IPS DF 19.7 (cell line): ENCODE measurements at regions not wholly inside any gene's neighbourhood (a gene's known extent, or its start where the extent isn't known, plus 50 kb on each side); places are given as distances from the start of the nearest gene placed in this dataset.
"Not testable (repeated sequence)": the region's sequence is repeated elsewhere in the genome, so short reads cannot be mapped to it uniquely, and the experiment has no call there.

Experiments
- DNase-seq: peaks from one replicate; pipeline ENCODE4 v3.0.0-alpha.2; 2013; ENCODE audit warnings: low read depth, low spot score

DNA sequence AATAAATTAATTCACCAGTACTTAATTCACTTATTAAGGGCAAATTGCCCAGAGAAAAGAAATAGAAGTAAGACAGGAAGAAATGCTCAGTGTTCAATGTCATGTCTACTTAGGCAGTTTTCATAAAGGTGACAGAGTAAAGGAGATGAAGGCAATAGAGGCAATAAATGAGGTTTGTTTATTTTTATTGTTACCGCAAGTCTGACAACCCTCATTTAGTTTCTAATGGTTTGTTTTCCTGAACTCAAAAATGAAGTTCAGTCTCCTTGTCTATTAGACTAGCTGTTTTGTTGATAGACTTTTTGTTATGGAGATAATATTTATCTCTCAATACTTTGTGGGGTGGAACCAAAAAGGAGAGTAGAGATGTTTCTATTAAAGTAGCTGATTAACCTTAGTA, 258.3 kb downstream of the C3orf38 start:
- no peak for DNase-seq

DNA sequence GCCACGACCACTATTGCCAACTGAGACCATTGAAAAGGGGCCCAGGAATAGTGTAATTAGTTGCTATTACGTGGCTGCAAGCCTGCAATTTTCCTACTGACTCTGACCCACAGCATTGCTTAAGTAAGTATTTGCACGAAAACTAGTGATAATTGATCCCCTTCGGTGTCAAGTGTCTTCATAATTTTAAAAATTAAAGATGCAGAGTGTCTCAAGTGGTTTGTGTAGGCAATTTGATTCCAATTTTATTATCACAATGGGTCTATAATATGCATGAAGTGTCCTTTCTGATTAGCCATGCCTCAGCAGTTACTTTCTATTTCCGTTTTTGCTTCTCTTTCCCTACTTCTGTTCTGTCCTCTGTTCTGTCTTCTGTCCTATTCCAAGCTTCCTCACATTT, 259.2 kb downstream of the C3orf38 start:
- DNase-seq, result no peak

DNA sequence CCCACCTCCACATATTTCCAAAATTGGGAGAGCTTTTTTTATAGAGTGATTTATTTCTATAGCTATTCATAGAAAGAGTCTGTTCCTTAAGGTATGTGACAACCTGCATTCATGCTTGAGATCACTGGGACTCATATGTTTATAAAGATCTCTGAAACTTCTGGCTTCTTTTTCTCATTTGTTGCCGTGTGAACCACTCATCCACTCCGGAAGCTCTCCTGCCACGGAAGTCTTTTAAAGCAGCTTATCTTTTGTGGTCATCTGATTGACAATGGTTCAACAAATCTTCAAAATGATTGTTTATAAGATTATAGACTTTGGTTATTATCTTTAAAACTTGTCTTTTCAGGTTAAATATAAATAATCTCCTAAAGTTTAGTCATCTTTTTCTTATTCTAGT, 260.5 kb downstream of the C3orf38 start:
- no peak for DNase-seq

DNA sequence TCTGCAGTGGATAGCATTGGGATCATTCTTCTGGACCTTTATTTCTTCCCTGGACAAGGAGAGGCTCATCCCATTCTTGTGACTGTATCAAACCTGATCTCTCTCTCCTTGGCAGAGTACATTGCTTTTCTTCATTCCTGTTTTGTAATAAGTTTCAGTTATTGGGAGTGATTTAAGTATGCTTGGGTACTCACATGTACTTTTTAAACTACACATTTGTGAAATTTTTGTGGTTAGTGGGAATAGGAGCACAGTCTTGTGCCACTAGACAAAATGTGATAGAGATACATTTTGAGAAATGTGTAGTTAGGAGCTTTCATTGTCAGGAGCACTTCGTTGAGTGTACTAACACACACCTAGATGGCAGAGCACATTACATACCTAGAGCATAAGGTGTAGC, 262.6 kb downstream of the C3orf38 start:
- no peak for DNase-seq

DNA sequence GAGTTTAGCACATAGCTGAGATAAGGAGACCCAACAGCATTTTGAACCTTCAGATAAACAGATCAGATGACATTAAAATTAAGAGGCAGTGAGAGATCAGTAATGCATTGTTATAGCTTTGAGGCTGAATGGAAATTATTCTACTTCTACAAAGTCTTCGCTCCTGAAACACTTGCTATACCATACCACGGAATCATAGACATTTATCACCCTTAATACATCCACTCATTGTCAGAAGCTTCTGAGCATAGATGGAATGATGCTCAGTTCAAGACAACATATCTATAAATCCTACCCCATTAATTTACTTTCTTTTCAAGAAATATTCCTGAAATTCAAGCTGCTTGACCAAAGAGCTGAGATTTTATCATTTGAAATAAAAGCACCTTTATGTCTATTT, 266.7 kb downstream of the C3orf38 start:
- no peak for DNase-seq

DNA sequence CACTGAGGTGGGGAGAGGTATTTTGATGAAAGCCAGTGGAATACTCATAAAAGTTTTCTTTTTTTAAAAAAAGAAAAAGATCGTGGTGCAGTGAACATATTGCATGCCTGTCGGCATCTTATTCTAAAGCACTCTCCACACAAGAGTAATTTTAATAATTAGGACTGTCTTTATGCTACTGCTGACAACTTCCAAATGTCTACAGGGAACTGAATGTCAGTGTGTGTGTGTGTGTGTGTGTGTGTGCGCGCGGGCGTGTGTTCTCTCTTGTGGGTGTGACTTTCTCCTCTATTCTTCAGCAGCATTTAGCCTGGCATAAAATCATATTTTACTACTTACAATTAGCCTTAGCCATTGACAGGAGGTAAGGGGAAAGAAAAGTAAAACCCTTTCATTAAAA, 268.5 kb downstream of the C3orf38 start:
- DNase-seq, result no peak

DNA sequence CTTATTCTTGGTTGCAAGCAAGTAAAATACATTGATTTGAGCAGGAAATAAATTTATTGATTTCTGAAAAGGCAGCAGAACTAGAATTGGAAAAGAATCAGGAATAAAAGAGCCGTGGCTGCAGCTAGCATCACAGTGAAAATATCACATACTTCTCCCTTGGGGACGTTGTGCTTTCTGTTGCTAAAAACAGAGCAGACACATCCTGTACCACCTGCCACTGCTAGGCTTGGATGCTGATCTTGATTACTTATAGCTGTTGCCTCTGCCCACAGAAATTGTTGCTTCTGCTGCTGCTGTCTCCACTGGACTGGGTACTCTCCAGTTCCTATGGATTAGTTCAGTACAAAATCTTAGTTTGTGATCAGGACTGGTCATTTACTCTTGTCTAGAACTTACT, 283.8 kb downstream of the C3orf38 start:
- DNase-seq, result no peak

DNA sequence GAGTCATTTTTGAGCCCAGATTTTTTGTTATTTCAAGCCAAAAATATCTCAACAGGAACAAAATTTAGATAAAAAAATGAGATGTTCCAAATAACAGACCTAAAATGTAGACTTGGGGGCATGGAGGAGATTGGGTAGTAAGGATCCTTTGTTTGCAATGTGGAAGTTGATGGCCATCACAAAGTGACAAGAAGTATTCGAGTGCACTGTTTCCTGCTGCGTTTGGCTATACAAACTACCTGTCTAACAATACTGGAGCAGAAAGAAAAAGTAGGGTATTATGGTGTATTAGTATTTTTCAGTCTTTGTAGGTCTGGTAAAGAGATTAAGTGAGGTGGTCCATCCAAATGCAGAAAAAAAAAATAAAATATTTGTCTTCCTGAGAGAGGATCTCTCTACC, 284.2 kb downstream of the C3orf38 start:
- no peak for DNase-seq

DNA sequence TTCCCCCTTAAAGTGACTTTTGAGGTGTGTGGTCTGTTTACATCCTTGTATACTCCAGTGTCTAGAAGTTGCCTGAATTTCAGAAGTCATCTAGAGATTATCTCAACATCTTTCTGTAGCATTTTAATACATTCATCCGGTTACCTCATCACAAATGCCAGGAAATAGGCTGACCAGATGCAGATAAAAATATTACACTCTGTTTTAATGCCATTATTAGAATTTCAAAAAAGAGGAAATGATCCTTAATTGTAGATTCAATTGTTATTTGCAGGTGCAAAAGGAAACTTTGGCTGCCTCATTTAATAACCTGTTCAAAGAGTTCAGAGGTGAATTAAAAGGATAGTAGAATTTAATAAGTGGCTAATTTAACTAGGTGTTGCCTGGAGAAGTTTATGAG, 290.9 kb downstream of the C3orf38 start:
- DNase-seq, result no peak

DNA sequence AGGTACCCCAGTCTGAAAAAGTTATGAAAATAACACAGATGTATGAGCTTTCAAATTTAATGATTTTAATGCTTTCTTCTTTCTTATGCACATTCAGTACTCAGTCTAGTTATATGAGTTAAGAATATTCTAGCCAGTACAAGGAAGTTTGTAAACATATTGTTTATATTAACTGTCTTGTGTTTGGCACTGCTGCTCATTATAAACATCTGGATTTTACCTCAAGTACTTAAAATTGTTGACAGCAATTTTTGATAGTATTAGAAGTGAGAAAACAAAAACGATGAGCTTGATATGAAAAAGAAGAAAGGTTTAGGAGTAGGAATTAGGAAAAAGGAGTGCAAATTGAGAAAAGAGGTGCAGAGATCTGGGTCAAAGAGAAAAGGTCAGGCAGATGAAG, 293.3 kb downstream of the C3orf38 start:
- DNase-seq, result no peak

DNA sequence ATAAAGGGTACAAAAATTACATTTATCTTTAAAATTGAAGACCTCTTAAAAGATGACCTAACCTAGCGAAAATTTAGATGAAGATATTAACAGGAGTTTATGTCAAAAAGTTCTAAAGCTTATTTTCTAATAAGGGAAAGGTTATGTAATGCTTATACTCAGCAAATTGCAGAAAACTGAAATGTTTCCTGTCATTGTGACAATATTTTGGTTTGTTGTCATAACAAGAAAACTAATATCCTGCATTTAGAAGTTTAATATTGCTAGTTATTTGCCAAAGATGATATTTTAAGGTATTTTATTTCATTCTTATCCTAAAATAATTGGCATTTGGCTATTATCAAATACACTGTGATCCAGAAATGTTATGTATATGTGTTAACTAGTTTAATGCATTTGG, 294.5 kb downstream of the C3orf38 start:
- DNase-seq, result no peak

DNA sequence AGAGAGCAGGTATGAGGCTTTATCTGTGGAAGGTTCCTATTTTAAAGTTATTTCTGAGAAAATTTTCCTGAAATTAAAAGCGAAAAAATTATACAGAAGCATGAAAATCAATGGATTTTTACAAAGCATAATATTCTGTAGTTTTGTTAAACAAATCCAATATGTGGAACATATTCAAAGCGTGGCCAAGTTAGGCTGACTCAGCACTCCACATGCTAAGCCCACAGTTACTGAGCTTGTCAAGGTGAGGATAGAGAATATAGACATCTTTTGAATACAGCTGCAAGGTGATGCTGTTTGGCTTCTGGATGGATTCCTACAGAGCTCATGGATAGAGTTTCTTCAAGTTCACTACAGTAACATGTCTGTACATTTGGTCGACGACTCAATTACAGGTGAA, 302.5 kb downstream of the C3orf38 start:
- no peak for DNase-seq

DNA sequence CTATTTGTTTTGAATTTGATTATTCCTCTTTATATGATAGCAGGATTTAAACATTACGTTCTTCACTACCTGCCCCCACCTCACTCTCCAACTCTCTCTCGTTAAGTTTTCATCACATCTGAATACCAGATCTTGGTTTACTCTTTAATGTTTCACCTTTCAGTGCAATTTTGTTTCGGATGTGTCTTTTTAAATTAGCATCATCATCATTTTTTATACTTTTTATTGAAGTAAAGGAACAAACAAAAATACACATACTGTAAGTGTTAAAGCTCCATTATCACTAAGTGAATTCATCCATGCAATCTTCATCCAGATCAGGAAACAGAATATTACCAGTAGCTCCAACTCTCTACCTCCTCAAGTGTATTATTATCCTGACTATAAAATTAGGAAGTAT, 310.6 kb downstream of the C3orf38 start:
- no peak for DNase-seq

DNA sequence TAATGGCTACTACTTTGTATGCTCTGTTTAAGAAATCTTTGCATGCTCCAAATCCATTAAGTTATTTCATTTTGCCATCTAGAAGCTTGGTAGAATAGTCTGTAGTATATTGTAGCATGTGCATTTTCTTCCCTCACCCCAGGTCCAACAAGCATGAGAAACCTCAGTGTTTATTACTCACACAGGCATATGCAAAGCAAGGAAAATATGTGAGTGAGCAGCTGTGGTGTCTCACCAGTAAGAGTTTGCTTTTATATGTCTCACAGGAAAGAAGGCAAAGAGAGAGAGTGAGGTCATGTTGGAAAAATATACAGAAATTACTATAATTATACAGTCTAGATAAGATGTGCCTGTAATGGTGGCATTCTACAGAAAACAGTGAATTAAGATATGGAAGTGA, 312.5 kb downstream of the C3orf38 start:
- no peak for DNase-seq

DNA sequence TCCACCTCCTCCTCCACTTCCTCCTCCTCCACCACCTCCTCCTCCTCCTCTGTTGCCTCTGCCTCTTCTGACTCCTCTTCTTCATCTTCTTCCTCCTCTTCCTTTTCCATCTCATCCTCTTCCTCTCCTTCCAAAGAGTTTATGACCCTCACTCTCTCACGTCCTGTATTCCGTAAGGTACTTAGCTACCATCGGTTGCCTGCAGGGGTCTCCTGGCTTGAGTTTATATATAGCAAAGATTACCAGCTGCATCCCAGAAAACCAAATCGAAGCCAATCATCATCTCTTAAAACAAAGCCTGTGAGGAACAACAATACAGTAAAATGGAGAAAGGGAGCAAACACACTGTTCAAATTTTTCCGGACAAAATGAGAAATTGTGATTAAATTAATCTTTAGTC, 317.4 kb downstream of the C3orf38 start:
- DNase-seq, result no peak

DNA sequence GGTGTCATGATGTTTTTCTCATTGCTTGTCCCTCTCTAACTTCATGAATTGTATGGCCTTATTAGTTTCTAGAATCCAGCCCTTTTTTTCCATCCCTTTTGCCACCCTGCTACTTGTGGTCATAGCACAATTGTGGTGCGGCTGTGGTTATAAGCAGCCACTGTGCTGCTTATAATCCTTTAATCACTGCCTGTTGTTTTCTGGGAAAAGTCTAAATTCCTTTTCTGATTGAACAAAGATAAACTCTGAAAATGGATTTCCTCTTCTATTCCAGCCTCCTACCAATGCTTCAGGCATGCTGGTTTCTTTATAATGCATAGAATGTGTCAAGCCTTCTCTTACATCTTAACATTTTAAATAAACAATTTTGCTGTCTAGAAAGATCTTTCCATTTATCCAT, 319.5 kb downstream of the C3orf38 start:
- DNase-seq, result no peak

DNA sequence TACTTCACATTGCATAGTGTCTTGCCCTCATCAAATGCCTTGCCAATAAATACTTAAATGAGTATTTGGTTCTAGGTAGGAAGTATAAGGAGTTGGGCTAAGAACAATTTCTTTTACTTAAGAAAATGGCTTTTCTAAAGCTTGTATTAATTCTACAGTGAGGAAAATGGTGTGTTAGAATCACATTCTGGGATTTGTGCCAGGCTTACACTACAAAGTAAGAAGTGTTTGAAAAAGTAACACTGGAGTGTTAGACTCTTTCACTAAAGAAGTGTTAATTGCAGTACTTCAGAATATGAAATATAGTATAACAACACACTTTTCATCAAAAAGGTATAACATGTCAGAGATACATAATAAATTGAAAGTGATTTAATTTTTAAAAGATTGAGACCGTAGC, 328.7 kb downstream of the C3orf38 start:
- DNase-seq, result no peak

DNA sequence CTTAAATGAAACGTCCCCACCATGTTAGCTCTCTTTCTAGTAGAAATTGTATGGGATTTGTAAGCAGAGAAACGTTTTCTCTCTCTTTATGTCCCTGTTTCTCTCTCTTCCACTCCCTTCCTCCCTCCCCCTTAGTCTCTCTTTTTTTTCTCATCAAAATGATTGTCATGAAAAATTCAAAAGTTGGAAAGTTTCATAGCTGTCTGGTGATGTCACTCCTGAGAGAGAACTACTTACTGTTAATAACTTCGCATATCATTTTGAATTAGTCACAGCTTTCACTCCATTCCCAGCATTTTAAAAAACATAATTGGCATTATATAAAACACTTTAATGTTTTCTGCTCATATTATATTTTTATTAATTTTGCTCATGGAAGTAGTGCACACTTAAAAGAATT, 331.1 kb downstream of the C3orf38 start:
- no peak for DNase-seq

DNA sequence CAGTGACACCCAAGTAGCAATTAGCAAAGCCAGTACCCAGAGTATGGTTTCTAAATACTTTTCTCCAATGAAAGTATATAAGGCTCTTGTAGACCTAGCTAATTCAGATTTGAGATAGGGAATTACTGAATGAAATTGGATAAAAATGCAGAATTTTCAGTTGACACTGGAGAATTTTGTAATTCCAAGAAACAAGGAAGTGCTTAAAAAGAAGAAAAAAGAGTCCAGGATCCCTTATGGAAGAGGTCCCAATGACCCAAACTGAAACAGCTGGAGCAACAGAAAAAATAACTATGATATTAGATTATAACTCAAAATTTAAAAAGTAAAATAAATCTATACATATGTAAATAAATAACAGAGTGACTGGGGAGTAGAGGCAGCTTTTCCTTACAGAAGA, 335.2 kb downstream of the C3orf38 start:
- DNase-seq, result no peak

DNA sequence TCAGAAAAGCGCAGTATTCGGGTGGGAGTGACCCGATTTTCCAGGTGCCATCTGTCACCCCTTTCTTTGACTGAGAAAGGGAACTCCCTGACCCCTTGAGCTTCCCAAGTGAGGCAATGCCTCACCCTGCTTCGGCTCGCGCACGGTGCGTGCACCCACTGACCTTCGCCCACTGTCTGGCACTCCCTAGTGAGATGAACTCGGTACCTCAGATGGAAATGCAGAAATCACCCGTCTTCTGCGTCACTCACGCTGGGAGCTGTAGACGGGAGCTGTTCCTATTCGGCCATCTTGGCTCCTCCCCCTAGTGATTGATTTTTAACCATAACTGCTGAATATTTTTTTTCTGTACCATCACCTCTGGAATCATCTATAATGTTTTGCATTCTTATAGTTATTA, 359.1 kb downstream of the C3orf38 start:
- not testable (repeated sequence) for DNase-seq

DNA sequence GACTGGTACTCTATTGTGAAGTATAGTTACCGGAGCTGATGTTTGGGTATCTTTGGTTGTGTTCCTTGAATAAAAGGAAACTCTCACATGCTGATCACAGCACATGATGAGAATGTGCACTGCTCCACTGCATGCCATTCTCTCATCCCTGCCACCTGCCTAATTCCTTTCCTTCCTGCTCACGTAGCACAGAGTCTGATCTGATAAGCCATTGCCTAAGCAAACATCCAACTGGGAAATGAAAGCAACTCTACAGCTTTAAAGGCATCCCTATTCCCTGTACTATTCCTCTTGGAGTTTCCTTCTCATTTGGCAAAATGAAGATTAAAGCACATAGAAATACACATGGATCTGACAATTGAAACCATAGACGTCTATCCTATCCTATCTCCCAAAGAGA, 359.8 kb downstream of the C3orf38 start:
- no peak for DNase-seq

DNA sequence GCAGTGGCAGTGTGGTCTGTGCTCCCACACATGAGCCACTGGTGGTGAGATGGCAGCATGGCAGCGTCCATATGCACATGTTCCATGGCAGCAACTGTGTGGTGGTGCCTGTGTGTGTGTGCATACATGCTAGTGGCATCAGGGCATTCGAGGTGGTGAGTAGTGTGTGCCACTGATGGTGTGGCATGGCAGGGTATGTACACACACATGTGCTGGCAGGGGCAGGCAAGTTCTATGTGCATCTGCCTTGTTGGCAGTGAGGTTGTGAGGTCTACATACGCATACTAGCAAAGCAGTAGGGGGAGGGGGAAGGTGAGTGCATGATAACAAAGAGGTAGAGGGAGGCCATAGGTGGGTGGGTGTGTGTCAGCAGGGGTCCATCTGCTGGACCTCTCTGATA, 378.7 kb downstream of the C3orf38 start:
- no peak for DNase-seq

DNA sequence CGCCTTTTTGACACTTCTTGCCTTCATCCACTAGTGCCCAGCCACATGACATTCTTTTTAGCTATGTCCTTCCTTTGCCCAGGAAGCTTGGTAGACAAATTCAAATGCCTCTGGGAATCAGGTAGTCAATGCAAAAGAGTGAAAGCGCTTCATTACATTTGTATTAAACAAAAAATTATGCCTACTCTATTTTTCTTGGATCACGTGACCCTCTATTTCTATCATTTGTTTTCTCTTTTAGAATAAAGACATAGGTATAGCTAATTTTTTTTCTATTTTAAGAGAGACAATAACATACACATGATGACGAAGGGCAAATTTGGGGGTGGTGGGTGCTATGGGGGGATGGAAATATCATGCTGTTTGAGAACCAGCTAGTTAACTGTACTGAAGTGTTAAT, 384.8 kb downstream of the C3orf38 start:
- DNase-seq, result no peak

DNA sequence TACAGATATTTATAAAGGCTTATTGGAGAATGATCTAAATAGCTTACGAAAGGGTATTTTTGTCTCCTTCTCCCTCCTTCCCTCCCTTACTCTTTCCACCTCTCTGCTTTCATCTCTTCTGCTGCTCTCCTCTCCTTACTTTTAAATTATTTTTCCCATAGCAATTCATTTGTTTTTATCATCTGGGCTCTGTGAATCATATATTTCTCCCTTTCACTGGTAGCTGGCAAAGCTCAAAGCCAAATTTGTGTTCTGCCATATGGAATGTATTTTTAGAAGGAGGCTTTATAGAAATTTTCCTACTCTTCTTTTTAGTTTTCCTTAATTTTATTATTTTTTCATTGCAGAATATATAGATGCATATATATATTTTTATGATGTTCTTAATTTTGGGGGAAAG, 385.8 kb downstream of the C3orf38 start:
- no peak for DNase-seq

DNA sequence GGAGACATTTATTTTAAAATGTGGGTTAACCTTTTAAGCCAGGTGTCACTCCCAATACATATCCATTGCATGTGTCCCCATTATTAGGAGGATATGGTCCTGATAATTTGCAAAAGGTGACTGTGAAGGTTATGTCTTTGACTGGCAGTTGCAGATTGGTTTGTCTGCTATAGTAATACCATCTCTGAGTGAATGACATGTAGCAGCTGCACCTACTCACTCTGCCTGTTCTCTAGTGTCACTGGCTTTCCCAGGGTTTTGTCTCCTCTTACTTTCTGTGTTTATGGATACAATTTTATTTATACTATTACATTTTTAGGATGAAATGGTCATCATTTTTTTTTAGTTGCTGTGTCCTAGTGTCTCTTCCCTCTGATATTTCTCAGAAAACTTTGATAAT, 393.2 kb downstream of the C3orf38 start:
- no peak for DNase-seq
